OCI-LY7 (cell line): ENCODE measurements at regions not wholly inside any gene's neighbourhood (a gene's known extent, or its start where the extent isn't known, plus 50 kb on each side); places are given as distances from the start of the nearest gene placed in this dataset.

Experiments
- BruUV-seq: library from RNA; stranded (reverse); fragments of 400-500 nt; replicated peaks from 2 replicates; lab custom pipeline; 2021; lab: Mats Ljungman, UMichigan
- CTCF ChIA-PET: fragments of 300-600 bp; sonication (Branson Sonifier 250); formaldehyde crosslinking; loops from one replicate; lab custom pipeline; 2022; ENCODE audit warnings: antibody characterized with exemption; ENCODE audit not compliant: unreplicated experiment; lab: Charles Lee
- POLR2A ChIA-PET: fragments of 300-600 bp; sonication (Branson Sonifier 250); formaldehyde crosslinking; loops from one replicate; lab custom pipeline; 2022; ENCODE audit warnings: antibody characterized with exemption; lab: Charles Lee
- DNase-seq: peaks from one replicate; pipeline ENCODE4 v3.0.0-alpha.2; 2015; ENCODE audit warnings: low spot score
- H2AFZ ChIP-seq: fragments of 200-600 bp; sonication (generic), shearing (Covaris generic); 2 replicates; pipeline ENCODE4 v1.6.1; 2014; ENCODE audit warnings: mild to moderate bottlenecking, antibody characterized with exemption, low read length, moderate library complexity
- H3K27ac ChIP-seq: fragments of 200-600 bp; sonication (generic); 2 replicates; pipeline ENCODE4 v1.5.1; 2014; ENCODE audit warnings: mixed run types, low read depth, mild to moderate bottlenecking, moderate library complexity, low read length, inconsistent platforms; ENCODE audit not compliant: poor library complexity, severe bottlenecking
- H3K36me3 ChIP-seq: fragments of 200-600 bp; sonication (generic); 2 replicates; pipeline ENCODE4 v1.6.1; 2014; ENCODE audit warnings: mild to moderate bottlenecking, antibody characterized with exemption, low read length, moderate library complexity, mixed read lengths; ENCODE audit not compliant: insufficient read depth
- H3K4me1 ChIP-seq: fragments of 200-600 bp; sonication (generic); 2 replicates; pipeline ENCODE4 v1.5.1; 2014; ENCODE audit warnings: mild to moderate bottlenecking, low read length; ENCODE audit not compliant: insufficient read depth, poor library complexity, severe bottlenecking
- H3K4me2 ChIP-seq: fragments of 200-600 bp; sonication (generic); 2 replicates; pipeline ENCODE4 v1.6.1; 2014; ENCODE audit warnings: mild to moderate bottlenecking, low read length
- H3K4me3 ChIP-seq: fragments of 200-600 bp; sonication (generic); 2 replicates; pipeline ENCODE4 v1.5.1; 2014; ENCODE audit warnings: mild to moderate bottlenecking, low read depth, low read length; ENCODE audit not compliant: poor library complexity, severe bottlenecking
- H3K79me2 ChIP-seq: fragments of 200-600 bp; sonication (generic); 2 replicates; pipeline ENCODE4 v1.6.1; 2016; ENCODE audit warnings: low read depth, mild to moderate bottlenecking, low read length, moderate library complexity, mixed read lengths; ENCODE audit not compliant: insufficient read depth
- H3K9me2 ChIP-seq: fragments of 200-600 bp; sonication (generic); 2 replicates; pipeline ENCODE4 v1.6.1; 2016; ENCODE audit warnings: mild to moderate bottlenecking, low read length, mixed read lengths; ENCODE audit not compliant: insufficient read depth
- H3K9me3 ChIP-seq: fragments of 200-600 bp; sonication (generic); 2 replicates; pipeline ENCODE4 v1.6.1; 2014; ENCODE audit warnings: mild to moderate bottlenecking, mixed run types, low read length, mixed read lengths
- H4K20me1 ChIP-seq: fragments of 200-600 bp; sonication (generic); 2 replicates; pipeline ENCODE4 v1.6.1; 2014; ENCODE audit warnings: mild to moderate bottlenecking, antibody characterized with exemption, low read length, moderate library complexity, mixed read lengths; ENCODE audit not compliant: insufficient read depth
- EZH2phosphoT487 ChIP-seq: fragments of 200-600 bp; sonication (generic); IDR thresholded peaks from 2 replicates; pipeline ENCODE4 v1.6.1; 2018; ENCODE audit warnings: low read depth, borderline replicate concordance, mild to moderate bottlenecking, mixed run types, antibody characterized with exemption, low read length, moderate library complexity, mixed read lengths
- intact Hi-C: fragments of 100-400 bp; cut with micrococcal nuclease; formaldehyde crosslinking; loops from one replicate; pipeline ENCODE4 v1.10.0; 2022; ENCODE audit not compliant: unreplicated experiment
- TF ChIP-seq, protein P1 (sequence below): fragments of 200-600 bp; sonication (generic); conservative IDR thresholded peaks from 2 replicates; pipeline ENCODE4 v1.5.1; 2014; ENCODE audit warnings: mild to moderate bottlenecking, antibody characterized with exemption, low read length, moderate library complexity, mixed read lengths

DNA sequence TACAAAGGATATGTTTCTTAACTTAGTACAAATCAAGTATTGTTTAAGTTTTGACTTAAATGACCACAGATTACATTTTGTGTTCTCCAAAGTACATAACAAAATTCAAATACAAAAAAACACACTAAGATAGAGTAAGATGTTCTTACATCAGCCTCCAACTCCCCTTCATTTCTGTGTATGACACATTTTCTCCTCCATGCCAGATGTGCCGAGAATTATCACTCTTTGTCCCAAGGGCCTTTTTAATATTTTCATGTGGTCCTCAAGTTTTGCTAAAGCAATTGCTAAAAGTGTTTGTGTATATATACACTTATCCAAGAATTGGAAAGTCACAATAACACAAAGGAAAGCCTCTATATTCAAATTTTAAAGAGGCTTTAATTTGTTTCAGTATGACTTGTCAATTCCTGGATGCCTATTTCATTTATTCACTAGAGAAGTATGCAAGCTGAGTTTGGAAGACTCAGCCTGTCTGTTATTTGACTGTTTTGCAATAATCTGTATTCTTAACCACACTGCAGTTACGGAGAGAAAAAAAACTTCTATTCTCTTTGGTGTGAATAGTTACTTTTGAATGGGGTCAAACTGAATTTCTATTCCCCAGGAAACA lies 586.4 kb upstream of the SEMA3D start:
- Histone ChIP-seq H4K20me1 (no peaks in the 10 kb centered on the region), H3K4me3 (no peak overlapping the region), H3K4me1 (no peaks in the 10 kb centered on the region), H3K27ac (no peak overlapping the region), H2AFZ (no peak overlapping the region), H3K9me3 (no peaks in the 10 kb centered on the region), H3K79me2 (no peaks in the 10 kb centered on the region), H3K36me3 (no peaks in the 10 kb centered on the region), H3K4me2 (no peak overlapping the region), H3K9me2 (no peaks in the 10 kb centered on the region)
- intact Hi-C loops = no loop called here
- BruUV-seq = no TSS peak
- DNase-seq = no peak
- ChIA-PET POLR2A (no interaction called here), CTCF (no interaction called here)
- no peak for TF ChIP-seq EZH2phosphoT487
- TF ChIP-seq, protein P1, sequence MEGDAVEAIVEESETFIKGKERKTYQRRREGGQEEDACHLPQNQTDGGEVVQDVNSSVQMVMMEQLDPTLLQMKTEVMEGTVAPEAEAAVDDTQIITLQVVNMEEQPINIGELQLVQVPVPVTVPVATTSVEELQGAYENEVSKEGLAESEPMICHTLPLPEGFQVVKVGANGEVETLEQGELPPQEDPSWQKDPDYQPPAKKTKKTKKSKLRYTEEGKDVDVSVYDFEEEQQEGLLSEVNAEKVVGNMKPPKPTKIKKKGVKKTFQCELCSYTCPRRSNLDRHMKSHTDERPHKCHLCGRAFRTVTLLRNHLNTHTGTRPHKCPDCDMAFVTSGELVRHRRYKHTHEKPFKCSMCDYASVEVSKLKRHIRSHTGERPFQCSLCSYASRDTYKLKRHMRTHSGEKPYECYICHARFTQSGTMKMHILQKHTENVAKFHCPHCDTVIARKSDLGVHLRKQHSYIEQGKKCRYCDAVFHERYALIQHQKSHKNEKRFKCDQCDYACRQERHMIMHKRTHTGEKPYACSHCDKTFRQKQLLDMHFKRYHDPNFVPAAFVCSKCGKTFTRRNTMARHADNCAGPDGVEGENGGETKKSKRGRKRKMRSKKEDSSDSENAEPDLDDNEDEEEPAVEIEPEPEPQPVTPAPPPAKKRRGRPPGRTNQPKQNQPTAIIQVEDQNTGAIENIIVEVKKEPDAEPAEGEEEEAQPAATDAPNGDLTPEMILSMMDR = no peak

GRCh38 chr7:85771516-85771915 lies 584.7 kb upstream of the SEMA3D start:
- no peak overlapping the region for H2AFZ ChIP-seq
- no peaks in the 10 kb centered on the region for H4K20me1 ChIP-seq
- H3K4me2 ChIP-seq = no peak overlapping the region
- TF ChIP-seq EZH2phosphoT487 = no peak
- TF ChIP-seq, protein P1 = no peak
- no TSS peak for BruUV-seq
- intact Hi-C loops = no loop called here
- H3K36me3 ChIP-seq = no peaks in the 10 kb centered on the region
- H3K27ac ChIP-seq = no peak overlapping the region
- ChIA-PET POLR2A (no interaction called here), CTCF (no interaction called here)
- no peaks in the 10 kb centered on the region for H3K9me2 ChIP-seq
- H3K4me3 ChIP-seq = no peak overlapping the region
- H3K4me1 ChIP-seq = no peaks in the 10 kb centered on the region
- H3K9me3 ChIP-seq = no peaks in the 10 kb centered on the region
- DNase-seq = no peak
- no peaks in the 10 kb centered on the region for H3K79me2 ChIP-seq

DNA sequence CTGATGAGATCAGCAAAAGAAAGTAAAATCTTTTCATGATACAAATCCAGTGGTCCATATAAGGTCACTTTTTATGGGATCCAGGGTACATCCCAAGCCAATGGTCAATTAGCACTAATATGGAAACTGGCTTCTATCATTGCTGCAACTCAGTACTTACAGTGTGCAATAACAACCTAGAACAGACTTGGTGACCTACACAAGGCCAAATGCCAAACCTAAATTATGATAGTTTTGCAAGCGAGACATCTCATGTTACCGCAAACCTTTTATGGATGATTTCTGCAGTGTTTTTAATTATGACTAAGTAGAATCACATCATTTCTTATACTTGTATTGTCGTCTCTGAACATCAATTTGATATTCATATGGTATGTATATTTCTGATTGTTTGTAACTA lies 583.5 kb upstream of the SEMA3D start:
- H3K9me2 ChIP-seq = no peaks in the 10 kb centered on the region
- H3K4me2 ChIP-seq = no peak overlapping the region
- H3K79me2 ChIP-seq = no peaks in the 10 kb centered on the region
- no peaks in the 10 kb centered on the region for H4K20me1 ChIP-seq
- ChIA-PET CTCF (no interaction called here), POLR2A (no interaction called here)
- H3K9me3 ChIP-seq = no peaks in the 10 kb centered on the region
- no peaks in the 10 kb centered on the region for H3K4me1 ChIP-seq
- no peak for DNase-seq
- intact Hi-C loops = no loop called here
- no peak overlapping the region for H3K27ac ChIP-seq
- no peak overlapping the region for H3K4me3 ChIP-seq
- no TSS peak for BruUV-seq
- TF ChIP-seq, protein P1 = no peak
- TF ChIP-seq EZH2phosphoT487 = no peak
- H2AFZ ChIP-seq = no peak overlapping the region
- no peaks in the 10 kb centered on the region for H3K36me3 ChIP-seq
